ENCODE measurements at regions not wholly inside any gene's neighbourhood (a gene's known extent, or its start where the extent isn't known, plus 50 kb on each side); places are given as distances from the start of the nearest gene placed in this dataset.
A peak's percentile ranks its signal among the peaks of the same experiment; 100 is the strongest.

- in situ Hi-C loops (cut with HindIII; ENCODE audit: low sequenced_read_pairs) = no loop called here
- DNase-seq (ENCODE audit: low spot score) = no peak
Observed at GRCh38 chr6:142500250-142500786, 198.5 kb downstream of the ADGRG6 start.

GRCh38 chr6:142501795-142502194 is 200.0 kb downstream of the ADGRG6 start:
- DNase-seq (ENCODE audit: low spot score) = no peak
- in situ Hi-C loops (cut with HindIII; ENCODE audit: low sequenced_read_pairs) = no loop called here

GRCh38 chr6:142507065-142507464 is 205.3 kb downstream of the ADGRG6 start:
- no peak for DNase-seq (ENCODE audit: low spot score)
- in situ Hi-C loops (cut with HindIII; ENCODE audit: low sequenced_read_pairs) = no loop called here

DNA sequence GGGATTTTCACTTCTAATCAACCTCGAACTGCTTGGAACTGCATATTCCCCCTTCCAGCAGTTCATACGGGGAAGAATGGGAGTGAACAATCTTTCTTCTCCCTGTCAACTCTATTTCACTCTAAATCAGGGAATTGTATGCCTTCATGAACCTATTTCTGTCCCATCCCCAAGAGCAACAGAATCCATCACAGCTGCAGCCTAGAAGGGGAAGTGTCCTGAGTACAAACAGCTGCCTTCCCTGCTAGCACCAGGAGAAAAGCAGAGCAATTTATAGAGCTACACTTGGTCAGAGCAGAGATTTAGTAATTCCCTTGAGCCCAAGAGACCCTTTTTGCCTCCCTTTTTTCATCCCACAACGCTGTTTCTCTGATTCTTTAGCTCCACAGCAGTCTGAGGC is 208.4 kb downstream of the ADGRG6 start:
- no peak for DNase-seq (ENCODE audit: low spot score)
- in situ Hi-C loops (cut with HindIII; ENCODE audit: low sequenced_read_pairs) = no loop called here

DNA sequence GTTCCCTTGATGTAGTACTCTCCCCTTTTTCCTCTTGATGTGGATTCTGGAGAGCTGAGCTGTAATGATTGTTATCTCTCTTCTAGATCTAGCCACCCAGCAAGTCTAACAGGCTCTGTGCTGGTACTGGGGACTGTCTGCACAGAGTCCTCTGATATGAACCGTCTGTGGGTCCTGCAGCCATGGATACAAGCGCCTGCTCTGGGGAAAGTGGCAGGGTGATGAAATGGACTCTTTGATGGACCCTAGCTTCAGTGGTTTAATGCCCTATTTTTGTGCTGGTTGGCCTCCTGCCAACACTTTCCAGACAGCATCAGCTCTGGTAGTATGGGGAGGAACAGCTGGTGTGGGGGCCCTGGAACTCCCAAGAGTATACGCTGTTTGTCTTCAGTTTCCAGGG is 216.3 kb downstream of the ADGRG6 start:
- no peak for DNase-seq (ENCODE audit: low spot score)
- in situ Hi-C loops (cut with HindIII; ENCODE audit: low sequenced_read_pairs) = no loop called here

- DNase-seq (ENCODE audit: low spot score) = no peak
- in situ Hi-C loops (cut with HindIII; ENCODE audit: low sequenced_read_pairs) = no loop called here
Observed at GRCh38 chr6:142518761-142519160, 217.0 kb downstream of the ADGRG6 start.

DNA sequence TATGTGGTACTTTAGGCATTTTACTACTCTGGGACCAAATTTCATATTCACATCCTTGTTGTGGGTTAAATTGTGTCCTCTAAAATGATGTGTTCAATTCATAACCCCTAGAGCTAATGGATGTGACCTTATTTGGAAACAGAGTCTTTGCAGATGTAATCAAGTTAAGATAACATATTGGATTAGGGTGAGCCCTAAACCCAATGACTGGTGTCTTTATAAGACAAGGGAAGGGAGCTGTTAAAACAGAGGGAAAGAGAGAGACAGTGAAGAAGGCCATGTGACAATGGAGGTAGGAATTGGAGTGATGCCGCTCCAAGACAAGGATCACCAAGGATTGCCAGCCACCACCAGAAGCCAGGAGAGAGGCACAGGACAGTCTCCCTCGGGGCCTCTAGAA is 220.0 kb downstream of the ADGRG6 start:
- in situ Hi-C loops (cut with HindIII; ENCODE audit: low sequenced_read_pairs) = no loop called here
- DNase-seq (ENCODE audit: low spot score) = no peak

DNA sequence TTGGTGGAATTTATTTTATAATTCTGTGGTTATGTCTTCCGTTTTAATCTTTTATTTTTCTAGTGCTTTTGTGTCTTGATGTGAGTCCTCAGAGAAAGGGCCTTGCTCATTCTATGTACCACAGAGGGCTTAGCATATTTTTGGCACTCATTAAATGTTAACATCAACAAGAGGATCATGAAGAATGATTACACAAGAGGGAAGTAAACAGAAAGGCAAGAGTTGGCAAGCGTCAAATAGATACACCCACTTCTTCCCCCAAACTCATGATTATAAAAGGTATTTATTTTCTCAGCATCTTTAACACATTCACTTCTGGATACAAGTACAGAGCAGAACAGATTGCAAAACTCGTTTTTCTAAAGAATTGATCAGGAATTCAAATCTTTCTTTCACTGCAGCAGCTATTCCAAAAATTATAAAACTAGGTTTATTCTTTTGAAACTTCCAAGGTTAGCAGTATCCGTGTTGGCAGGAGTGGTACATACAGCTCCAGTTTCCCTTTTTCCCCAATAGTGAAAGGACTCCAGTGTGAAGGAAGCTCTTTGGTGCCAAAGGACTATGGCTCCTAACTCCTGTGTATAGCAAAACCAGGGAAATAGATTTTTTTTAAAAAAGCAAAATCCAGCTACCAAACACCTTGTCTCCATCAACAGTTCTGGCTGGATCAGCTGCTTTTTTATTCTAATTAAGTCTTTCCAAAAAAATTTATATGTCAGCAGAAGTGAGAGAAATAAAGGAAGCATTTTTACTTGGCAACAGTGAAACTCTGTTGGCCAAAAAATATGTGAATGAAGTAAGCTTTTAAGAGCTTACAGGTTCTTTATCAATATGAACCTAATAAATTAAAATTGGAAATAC is 221.9 kb downstream of the ADGRG6 start:
- in situ Hi-C loops (cut with HindIII; ENCODE audit: low sequenced_read_pairs) = no loop called here
- no peak for DNase-seq (ENCODE audit: low spot score)

DNA sequence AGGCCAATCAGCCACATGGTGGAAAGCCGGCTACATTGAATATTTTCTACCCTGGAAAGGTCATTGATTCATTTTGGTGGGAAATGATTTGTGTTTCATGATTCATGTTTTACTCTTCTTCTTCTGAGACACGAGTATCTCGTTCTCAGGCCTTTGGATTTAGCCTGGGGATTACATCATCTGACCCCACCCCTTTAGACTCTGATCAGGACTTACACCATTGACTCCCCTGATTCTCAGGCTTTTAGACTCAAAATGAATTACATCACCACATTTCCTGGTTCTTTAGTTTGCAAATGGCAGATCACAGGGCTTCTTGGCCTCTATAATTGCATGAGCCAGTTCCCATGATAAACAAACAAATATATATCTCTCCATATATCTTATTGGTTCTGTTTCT is 228.8 kb downstream of the ADGRG6 start:
- DNase-seq (ENCODE audit: low spot score) = no peak
- in situ Hi-C loops (cut with HindIII; ENCODE audit: low sequenced_read_pairs) = no loop called here

GRCh38 chr6:142531727-142532126 is 229.9 kb downstream of the ADGRG6 start:
- in situ Hi-C loops (cut with HindIII; ENCODE audit: low sequenced_read_pairs) = no loop called here

GRCh38 chr6:142534076-142534475 is 232.3 kb downstream of the ADGRG6 start:
- in situ Hi-C loops (cut with HindIII; ENCODE audit: low sequenced_read_pairs) = no loop called here
- DNase-seq (ENCODE audit: low spot score) = no peak

More at GRCh38 chr6:142531727-142532126, 229.9 kb downstream of the ADGRG6 start:
- no peak for DNase-seq (ENCODE audit: low spot score)

- DNase-seq (ENCODE audit: low spot score) = no peak
- in situ Hi-C loops (cut with HindIII; ENCODE audit: low sequenced_read_pairs) = no loop called here
Observed at GRCh38 chr6:142534484-142534883, 232.7 kb downstream of the ADGRG6 start.

- peak; percentile 6 for DNase-seq (ENCODE audit: low spot score)
- in situ Hi-C loops (cut with HindIII; ENCODE audit: low sequenced_read_pairs) = no loop called here
Observed at GRCh38 chr6:142537612-142538478, 236.0 kb downstream of the ADGRG6 start.

GRCh38 chr6:142542704-142543233 is 241.0 kb downstream of the ADGRG6 start:
- no peak for DNase-seq (ENCODE audit: low spot score)
- in situ Hi-C loops (cut with HindIII; ENCODE audit: low sequenced_read_pairs) = no loop called here

DNA sequence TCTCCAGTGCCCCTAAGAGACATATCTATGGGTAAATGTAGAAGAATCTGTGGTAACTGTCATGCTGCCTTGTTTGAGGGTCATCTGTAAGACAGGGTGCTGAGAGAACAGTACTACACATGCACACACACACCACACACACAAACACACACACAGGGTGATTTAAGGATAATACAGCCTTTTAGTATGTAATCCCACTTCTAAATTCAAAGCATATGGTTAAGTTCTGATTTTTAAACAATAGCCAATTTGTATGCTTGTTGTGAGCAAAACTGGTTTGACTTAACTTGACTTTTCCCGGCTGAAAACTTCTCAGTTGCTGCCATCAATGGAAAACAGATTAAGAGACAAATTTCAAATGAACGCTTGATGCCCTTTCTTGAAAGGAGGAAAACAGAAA is 241.8 kb downstream of the ADGRG6 start:
- in situ Hi-C loops (cut with HindIII; ENCODE audit: low sequenced_read_pairs) = no loop called here
- DNase-seq (ENCODE audit: low spot score) = no peak

- in situ Hi-C loops (cut with HindIII; ENCODE audit: low sequenced_read_pairs) = no loop called here
Observed at GRCh38 chr6:142544199-142544838, 242.5 kb downstream of the ADGRG6 start.

GRCh38 chr6:142545147-142545546 is 243.3 kb downstream of the ADGRG6 start:
- in situ Hi-C loops (cut with HindIII; ENCODE audit: low sequenced_read_pairs) = no loop called here

More at GRCh38 chr6:142544199-142544838, 242.5 kb downstream of the ADGRG6 start:
- no peak for DNase-seq (ENCODE audit: low spot score)

DNA sequence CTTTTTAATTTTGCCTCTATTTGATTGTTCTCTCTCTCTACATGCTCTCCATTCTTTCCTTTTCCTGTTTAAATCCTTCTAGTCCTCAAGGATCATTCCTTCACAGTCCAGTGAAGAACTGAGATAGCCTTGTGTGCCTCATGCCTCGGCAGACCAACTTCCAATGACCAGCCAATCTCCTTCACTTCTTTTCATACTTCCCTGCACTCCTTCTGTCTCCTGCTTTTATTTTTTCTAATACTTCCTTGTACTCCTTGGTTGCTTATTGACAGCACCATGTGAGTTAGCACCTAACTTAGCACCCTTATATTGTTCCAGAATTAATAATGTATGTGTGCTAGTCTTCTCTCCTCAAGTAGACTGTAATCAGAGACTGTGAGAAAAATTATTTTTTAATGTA is 246.8 kb downstream of the ADGRG6 start:
- in situ Hi-C loops (cut with HindIII; ENCODE audit: low sequenced_read_pairs) = no loop called here
- no peak for DNase-seq (ENCODE audit: low spot score)

More at GRCh38 chr6:142545147-142545546, 243.3 kb downstream of the ADGRG6 start:
- DNase-seq (ENCODE audit: low spot score) = no peak

Data from G401 (cell line).